Activated T-helper 1 cell treated with anti-CD3 and anti-CD28 coated beads, Interleukin-12 subunit alpha, Interleukin-12 subunit beta, Interleukin-2, Interleukin-4 antibody, amounts not matched to agents 30 ng/mL and 10 ng/mL and 1 ng/mL, durations not matched to agents 14 hours and 24 hours and 36 hours (primary cell): ENCODE measurements at regions not wholly inside any gene's neighbourhood (a gene's known extent, or its start where the extent isn't known, plus 50 kb on each side); places are given as distances from the start of the nearest gene placed in this dataset.

ENCODE experiments used
- DNase-seq: peaks from one replicate; pipeline ENCODE4 v3.0.0; 2021; ENCODE audit warnings: low spot score
- H3K27ac Mint-ChIP-seq: one replicate; pipeline ENCODE4 v1.8.0; 2021; ENCODE audit warnings: mild to moderate bottlenecking, mixed read lengths
- H3K27me3 Mint-ChIP-seq: one replicate; pipeline ENCODE4 v1.8.0; 2022; ENCODE audit warnings: mild to moderate bottlenecking, moderate library complexity, mixed read lengths; ENCODE audit not compliant: insufficient read depth
- H3K36me3 Mint-ChIP-seq: one replicate; pipeline ENCODE4 v1.8.0; 2021; ENCODE audit warnings: low read depth, mixed read lengths
- H3K4me1 Mint-ChIP-seq: one replicate; pipeline ENCODE4 v1.8.0; 2021; ENCODE audit warnings: low read depth, mixed read lengths
- H3K4me3 Mint-ChIP-seq: one replicate; pipeline ENCODE4 v1.8.0; 2021; ENCODE audit warnings: mild to moderate bottlenecking, moderate library complexity, mixed read lengths
- H3K9me3 Mint-ChIP-seq: one replicate; pipeline ENCODE4 v1.8.0; 2021; ENCODE audit warnings: mixed read lengths
- intact Hi-C: fragments of 100-400 bp; cut with micrococcal nuclease; formaldehyde crosslinking; loops from one replicate; pipeline ENCODE4 v1.15.1; 2024

DNA sequence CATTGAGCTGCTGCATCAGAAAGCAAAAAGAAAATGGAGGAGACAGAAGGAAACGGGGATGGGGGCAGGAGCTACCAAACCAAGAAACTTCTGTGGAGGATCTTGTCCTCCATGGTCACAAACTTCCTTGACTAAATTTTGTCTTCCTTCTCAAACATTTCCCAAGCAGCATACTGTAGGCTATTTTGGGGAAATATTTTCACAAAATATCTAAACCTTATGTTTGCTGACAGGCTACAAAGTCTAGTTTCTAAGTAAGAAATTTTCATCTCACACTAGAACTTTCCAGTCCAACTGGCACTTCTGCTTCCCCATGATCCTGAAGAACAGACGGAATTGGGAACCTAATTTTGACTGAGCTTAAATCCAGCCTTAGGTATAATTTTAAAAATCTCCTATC lies 552.0 kb downstream of the SNAPC1 start:
- H3K4me3 Mint-ChIP-seq: no peak overlapping the region
- no peaks in the 10 kb centered on the region for H3K4me1 Mint-ChIP-seq
- DNase-seq: no peak
- no peaks in the 10 kb centered on the region for H3K36me3 Mint-ChIP-seq
- intact Hi-C loops: no loop called here
- H3K27me3 Mint-ChIP-seq: no peaks in the 10 kb centered on the region
- H3K27ac Mint-ChIP-seq: no peak overlapping the region
- no peaks in the 10 kb centered on the region for H3K9me3 Mint-ChIP-seq

GRCh38 chr14:62314871-62315270 lies 552.7 kb downstream of the SNAPC1 start:
- Mint-ChIP-seq H3K9me3 (no peaks in the 10 kb centered on the region), H3K36me3 (no peaks in the 10 kb centered on the region), H3K27me3 (no peaks in the 10 kb centered on the region), H3K4me1 (no peaks in the 10 kb centered on the region), H3K4me3 (no peak overlapping the region), H3K27ac (no peak overlapping the region)
- no peak for DNase-seq
- intact Hi-C loops: no loop called here

DNA sequence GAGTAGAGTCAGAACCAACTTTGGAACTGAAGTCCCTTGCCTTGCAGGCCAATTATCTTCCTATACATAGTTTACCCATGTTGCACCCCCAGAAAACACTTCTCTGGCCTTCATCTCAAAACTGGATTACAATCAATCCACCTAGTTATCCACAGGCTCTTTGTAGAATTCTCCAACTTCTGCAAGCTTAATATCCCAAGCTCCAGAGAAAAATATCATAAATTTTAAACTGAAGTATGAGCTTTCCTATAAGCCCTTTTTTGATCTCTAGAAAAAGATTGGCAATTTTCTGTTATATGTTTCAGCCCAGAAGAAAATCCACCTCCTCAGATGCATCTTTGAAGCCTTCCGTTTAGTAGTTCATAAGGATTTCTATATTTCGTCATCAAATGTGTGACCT lies 553.4 kb downstream of the SNAPC1 start:
- no peak overlapping the region for H3K27ac Mint-ChIP-seq
- H3K36me3 Mint-ChIP-seq: no peaks in the 10 kb centered on the region
- no peaks in the 10 kb centered on the region for H3K27me3 Mint-ChIP-seq
- no peaks in the 10 kb centered on the region for H3K4me1 Mint-ChIP-seq
- intact Hi-C loops: no loop called here
- H3K4me3 Mint-ChIP-seq: no peak overlapping the region
- no peak for DNase-seq
- H3K9me3 Mint-ChIP-seq: no peaks in the 10 kb centered on the region

DNA sequence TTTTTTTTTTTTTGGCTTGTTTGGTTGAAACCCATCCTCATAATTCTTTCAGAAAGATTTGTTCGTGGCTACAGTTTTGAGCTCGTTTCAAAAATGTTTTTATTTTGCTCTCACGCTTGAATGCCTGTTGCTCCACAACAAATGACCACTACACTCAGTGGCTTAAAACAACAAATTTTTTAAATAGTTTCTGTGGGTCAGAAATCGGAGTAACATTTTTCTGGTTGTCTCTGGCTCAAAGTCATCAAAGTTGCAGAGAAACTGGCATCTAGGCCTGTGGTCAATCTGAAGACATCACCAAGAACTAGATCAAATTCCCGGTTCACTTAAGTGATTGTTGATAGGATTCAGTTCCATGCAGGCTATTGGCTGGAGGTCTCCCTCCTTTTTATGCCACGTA lies 560.0 kb downstream of the SNAPC1 start:
- Mint-ChIP-seq H3K27ac (no peak overlapping the region), H3K9me3 (no peaks in the 10 kb centered on the region), H3K4me3 (no peak overlapping the region), H3K4me1 (no peaks in the 10 kb centered on the region), H3K36me3 (no peaks in the 10 kb centered on the region), H3K27me3 (no peaks in the 10 kb centered on the region)
- intact Hi-C loops: no loop called here
- DNase-seq: no peak

DNA sequence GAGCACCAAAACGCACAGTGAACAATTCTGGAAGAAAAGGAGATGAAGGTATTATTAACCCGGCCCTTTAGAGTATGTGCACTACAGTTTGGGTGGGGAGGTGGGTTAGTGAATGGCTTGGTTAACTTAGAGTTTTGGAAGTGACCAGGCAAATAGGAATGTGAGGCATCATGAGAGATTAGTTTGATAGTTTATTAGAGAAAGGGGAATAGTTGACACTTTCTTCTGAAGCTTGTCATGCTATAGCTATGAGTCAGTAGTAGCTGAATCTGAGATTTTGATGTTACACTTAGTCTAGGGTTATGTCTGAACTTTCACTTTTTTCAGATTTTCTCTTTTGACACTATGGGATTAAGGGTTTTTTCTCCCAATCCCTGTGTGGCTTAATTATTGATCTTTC lies 567.2 kb downstream of the SNAPC1 start:
- Mint-ChIP-seq H3K9me3 (peaks cover 4% of the 10 kb centered on the region), H3K27me3 (no peaks in the 10 kb centered on the region), H3K36me3 (no peaks in the 10 kb centered on the region), H3K4me1 (no peaks in the 10 kb centered on the region), H3K4me3 (no peak overlapping the region), H3K27ac (no peak overlapping the region)
- DNase-seq: no peak
- intact Hi-C loops: no loop called here

- H3K4me1 Mint-ChIP-seq: no peaks in the 10 kb centered on the region
- no peaks in the 10 kb centered on the region for H3K36me3 Mint-ChIP-seq
- intact Hi-C loops: no loop called here
- H3K4me3 Mint-ChIP-seq: no peak overlapping the region
- H3K27me3 Mint-ChIP-seq: no peaks in the 10 kb centered on the region
- H3K27ac Mint-ChIP-seq: no peak overlapping the region
- H3K9me3 Mint-ChIP-seq: no peaks in the 10 kb centered on the region
- DNase-seq: no peak
Measured at GRCh38 chr14:62347562-62348011, 585.4 kb downstream of the SNAPC1 start.

GRCh38 chr14:62357362-62357761 lies 595.1 kb downstream of the SNAPC1 start:
- DNase-seq: no peak
- intact Hi-C loops: no loop called here
- H3K4me3 Mint-ChIP-seq: no peak overlapping the region
- H3K9me3 Mint-ChIP-seq: peaks cover 30% of the 10 kb centered on the region
- no peaks in the 10 kb centered on the region for H3K4me1 Mint-ChIP-seq
- no peak overlapping the region for H3K27ac Mint-ChIP-seq
- H3K27me3 Mint-ChIP-seq: no peaks in the 10 kb centered on the region
- no peaks in the 10 kb centered on the region for H3K36me3 Mint-ChIP-seq

DNA sequence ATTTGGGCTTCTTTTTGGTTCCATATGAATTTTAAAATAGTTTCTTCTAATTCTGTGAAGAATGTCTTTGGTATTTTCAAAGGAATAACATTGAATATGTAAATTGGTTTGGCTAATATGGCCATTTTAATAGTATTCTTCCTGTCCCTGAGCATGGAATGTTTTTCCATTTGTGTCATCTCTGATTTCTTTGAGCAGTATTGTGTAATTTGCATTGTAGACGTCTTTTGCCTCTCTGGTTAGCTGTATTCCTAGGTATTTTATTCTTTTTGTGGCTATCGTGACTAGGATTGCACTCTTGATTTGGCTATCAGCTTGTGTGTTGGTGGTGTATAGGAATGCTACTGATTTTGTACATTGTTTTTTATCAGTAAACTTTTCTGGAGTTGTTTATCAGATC lies 601.9 kb downstream of the SNAPC1 start:
- Mint-ChIP-seq H3K27me3 (no peaks in the 10 kb centered on the region), H3K4me1 (no peaks in the 10 kb centered on the region), H3K36me3 (no peaks in the 10 kb centered on the region), H3K4me3 (no peak overlapping the region), H3K27ac (no peak overlapping the region), H3K9me3 (peaks cover 7% of the 10 kb centered on the region)
- DNase-seq: no peak
- intact Hi-C loops: no loop called here

GRCh38 chr14:62364800-62365280 lies 602.6 kb downstream of the SNAPC1 start:
- Mint-ChIP-seq H3K4me1 (no peaks in the 10 kb centered on the region), H3K9me3 (peaks cover 7% of the 10 kb centered on the region), H3K27me3 (no peaks in the 10 kb centered on the region), H3K4me3 (no peak overlapping the region), H3K27ac (no peak overlapping the region), H3K36me3 (no peaks in the 10 kb centered on the region)
- no peak for DNase-seq
- intact Hi-C loops: no loop called here

DNA sequence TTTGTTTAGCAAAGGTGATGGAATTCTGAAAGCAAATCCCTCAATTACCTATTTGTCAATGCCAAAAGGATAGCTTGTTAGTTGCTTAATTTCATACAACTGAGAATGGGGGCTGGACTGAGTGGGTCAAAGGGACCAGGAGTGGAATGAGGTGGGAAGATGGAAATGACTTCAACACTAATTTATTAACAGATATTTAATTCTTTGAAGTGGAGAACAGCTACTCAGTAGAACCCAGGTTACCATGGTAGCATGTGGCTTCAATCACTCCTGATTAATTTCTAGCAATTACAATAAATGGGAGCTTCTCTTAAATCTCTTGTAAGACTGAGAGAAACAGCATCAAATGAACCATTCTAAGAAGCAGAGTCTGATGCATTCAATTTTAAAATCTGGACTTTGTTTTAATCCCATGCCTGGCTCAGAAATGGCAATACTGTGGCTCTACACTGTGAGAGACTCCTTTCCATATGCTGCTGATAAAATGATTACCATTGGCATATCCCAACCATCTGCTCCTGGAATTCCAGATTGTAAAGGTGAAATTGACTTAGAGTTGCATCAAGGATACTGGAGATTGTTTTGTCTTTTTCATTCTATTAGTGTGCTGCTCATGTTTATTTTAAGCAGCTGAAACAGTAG lies 607.8 kb downstream of the SNAPC1 start:
- Mint-ChIP-seq H3K36me3 (no peaks in the 10 kb centered on the region), H3K27me3 (no peaks in the 10 kb centered on the region), H3K4me1 (no peaks in the 10 kb centered on the region), H3K9me3 (no peaks in the 10 kb centered on the region), H3K4me3 (no peak overlapping the region), H3K27ac (no peak overlapping the region)
- no peak for DNase-seq
- intact Hi-C loops: no loop called here

DNA sequence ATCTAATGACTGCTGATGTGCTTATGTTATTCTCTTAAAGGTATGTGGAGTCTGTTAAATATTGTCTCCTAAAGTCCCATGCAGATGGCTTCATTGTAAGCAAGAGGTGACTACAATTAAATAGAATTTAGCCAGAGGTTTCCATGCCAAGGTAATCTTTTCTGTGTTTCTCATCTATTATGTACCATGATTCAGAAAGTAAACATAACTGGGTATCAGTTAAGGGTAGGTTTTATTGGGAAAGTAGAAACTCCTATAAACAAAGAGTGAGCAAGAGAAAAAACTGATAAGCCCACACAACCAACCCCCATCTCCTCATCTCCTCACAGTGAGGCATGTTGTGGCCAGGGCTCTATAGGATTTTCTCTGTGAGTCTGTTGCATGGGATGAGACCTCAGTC lies 611.7 kb downstream of the SNAPC1 start:
- H3K4me1 Mint-ChIP-seq: no peaks in the 10 kb centered on the region
- no peak overlapping the region for H3K27ac Mint-ChIP-seq
- H3K27me3 Mint-ChIP-seq: no peaks in the 10 kb centered on the region
- DNase-seq: no peak
- H3K4me3 Mint-ChIP-seq: no peak overlapping the region
- H3K36me3 Mint-ChIP-seq: no peaks in the 10 kb centered on the region
- intact Hi-C loops: no loop called here
- H3K9me3 Mint-ChIP-seq: peaks cover 7% of the 10 kb centered on the region

- H3K4me1 Mint-ChIP-seq: no peaks in the 10 kb centered on the region
Measured at GRCh38 chr14:62378057-62378456, 615.8 kb downstream of the SNAPC1 start.

GRCh38 chr14:62381311-62382070 lies 619.3 kb downstream of the SNAPC1 start:
- H3K27ac Mint-ChIP-seq: no peak overlapping the region
- H3K4me3 Mint-ChIP-seq: no peak overlapping the region
- DNase-seq: no peak
- no peaks in the 10 kb centered on the region for H3K36me3 Mint-ChIP-seq
- H3K4me1 Mint-ChIP-seq: no peaks in the 10 kb centered on the region
- H3K27me3 Mint-ChIP-seq: no peaks in the 10 kb centered on the region
- peaks cover 18% of the 10 kb centered on the region for H3K9me3 Mint-ChIP-seq
- intact Hi-C loops: no loop called here

More at GRCh38 chr14:62378057-62378456, 615.8 kb downstream of the SNAPC1 start:
- Mint-ChIP-seq H3K4me3 (no peak overlapping the region), H3K27ac (no peak overlapping the region), H3K36me3 (no peaks in the 10 kb centered on the region), H3K27me3 (no peaks in the 10 kb centered on the region), H3K9me3 (peaks cover 7% of the 10 kb centered on the region)
- intact Hi-C loops: no loop called here
- DNase-seq: no peak
